GM13976 (cell line): ENCODE measurements at regions not wholly inside any gene's neighbourhood (a gene's known extent, or its start where the extent isn't known, plus 50 kb on each side); places are given as distances from the start of the nearest gene placed in this dataset.
"Not testable (repeated sequence)": the region's sequence is repeated elsewhere in the genome, so short reads cannot be mapped to it uniquely, and the experiment has no call there.

ENCODE experiments used
- DNase-seq: peaks from one replicate; pipeline ENCODE4 v3.0.0; 2012; ENCODE audit warnings: low spot score
- CTCF ChIP-seq: IDR thresholded peaks from 2 replicates; pipeline ENCODE4 v1.5.1; 2012; ENCODE audit warnings: borderline replicate concordance, mild to moderate bottlenecking; ENCODE audit not compliant: insufficient read depth; ENCODE audit errors: extremely low read depth, missing control alignments, control extremely low read depth
- in situ Hi-C: fragments of 300-500 bp; cut with MboI; formaldehyde crosslinking; loops from one replicate; pipeline ENCODE4 v1.12.0; 2022; ENCODE audit warnings: low sequenced_read_pairs, mixed read lengths, inconsistent platforms; ENCODE audit not compliant: unreplicated experiment

- in situ Hi-C loops = no loop called here
- DNase-seq = no peak
- TF ChIP-seq CTCF = no peak
These were observed 234.7 kb upstream of the MAF start for GRCh38 chr16:79835194-79835593.

GRCh38 chr16:79834720-79835119, 234.2 kb upstream of the MAF start:
- DNase-seq = no peak
- in situ Hi-C loops = no loop called here
- no peak for TF ChIP-seq CTCF

- in situ Hi-C loops, DNase-seq: not testable (repeated sequence)
These were observed 233.5 kb upstream of the MAF start for GRCh38 chr16:79834003-79834402.

GRCh38 chr16:79833559-79833958, 233.0 kb upstream of the MAF start:
- DNase-seq = no peak
- in situ Hi-C loops = no loop called here
- no peak for TF ChIP-seq CTCF

- no peak for DNase-seq
- no peak for TF ChIP-seq CTCF
- in situ Hi-C loops = no loop called here
These were observed 226.4 kb upstream of the MAF start for GRCh38 chr16:79826732-79827475.

GRCh38 chr16:79825002-79825401, 224.5 kb upstream of the MAF start:
- in situ Hi-C loops = no loop called here
- DNase-seq = no peak
- TF ChIP-seq CTCF = no peak

GRCh38 chr16:79823639-79824038, 223.1 kb upstream of the MAF start:
- no peak for TF ChIP-seq CTCF
- in situ Hi-C loops = no loop called here

More at GRCh38 chr16:79823639-79824038, 223.1 kb upstream of the MAF start:
- DNase-seq = no peak
